GM19023 (cell line): ENCODE measurements at regions not wholly inside any gene's neighbourhood (a gene's known extent, or its start where the extent isn't known, plus 50 kb on each side); places are given as distances from the start of the nearest gene placed in this dataset.
"Not testable (repeated sequence)": the region's sequence is repeated elsewhere in the genome, so short reads cannot be mapped to it uniquely, and the experiment has no call there.

Source experiments
- ATAC-seq: cut with Tn5 transposase; IDR thresholded peaks from one replicate; pipeline ENCODE4 v1.9.1; 2021; ENCODE audit warnings: mild to moderate bottlenecking, moderate library complexity; ENCODE audit not compliant: unreplicated experiment

GRCh38 chr1:102178480-102178879 lies 181.8 kb upstream of the OLFM3 start:
- ATAC-seq = no peak

DNA sequence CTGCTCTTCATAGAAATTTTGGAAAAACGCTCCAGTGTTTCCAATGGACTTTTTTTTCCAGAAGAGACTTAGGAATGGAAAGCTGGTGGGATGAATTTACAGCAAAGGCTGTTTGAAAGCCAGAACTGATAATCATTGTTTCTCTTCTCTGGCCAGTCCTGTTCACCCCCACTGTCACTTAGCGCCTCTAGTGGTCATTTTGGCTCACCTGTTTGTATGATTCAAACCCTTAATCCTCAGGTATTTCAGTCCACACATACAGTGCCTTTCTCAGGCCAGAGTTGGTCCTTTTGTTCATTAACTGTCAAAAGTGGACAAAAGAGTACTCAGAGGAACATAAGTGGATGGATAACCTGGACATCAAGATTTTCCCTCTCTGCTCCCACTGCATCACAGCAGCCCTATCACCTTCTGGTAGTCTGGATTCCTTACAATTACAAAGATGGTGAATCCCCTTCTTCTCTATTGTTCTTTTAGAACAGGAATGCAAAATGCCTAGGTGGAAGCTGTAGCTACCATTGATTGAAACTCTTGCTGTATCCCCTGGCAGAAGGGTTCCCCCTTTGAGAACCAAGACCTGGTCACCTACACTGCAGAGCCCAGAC lies 177.6 kb upstream of the OLFM3 start:
- ATAC-seq = peak; percentile 88

GRCh38 chr1:102172200-102172599 lies 175.5 kb upstream of the OLFM3 start:
- ATAC-seq = no peak

DNA sequence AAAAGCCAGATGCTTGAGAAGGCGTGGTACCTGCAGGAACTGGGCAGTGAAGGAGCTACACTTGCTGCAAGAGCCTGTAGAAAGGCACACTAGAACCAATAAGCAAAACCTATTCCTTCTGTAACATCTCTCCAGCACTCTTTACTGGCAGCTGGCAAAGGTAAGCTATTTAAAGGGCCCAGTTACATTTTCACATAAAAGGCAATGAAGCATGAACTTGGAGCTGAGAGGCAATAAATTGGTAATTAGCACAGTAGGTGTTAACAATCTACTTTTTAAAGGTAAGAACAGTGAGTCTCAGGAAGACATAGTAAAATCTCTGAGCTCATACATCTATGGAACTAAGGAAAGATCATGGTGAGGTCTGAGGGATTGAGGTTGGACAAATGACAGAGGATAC lies 167.1 kb upstream of the OLFM3 start:
- ATAC-seq = no peak

- ATAC-seq = no peak
Observed at GRCh38 chr1:102151242-102151641, 154.5 kb upstream of the OLFM3 start.

DNA sequence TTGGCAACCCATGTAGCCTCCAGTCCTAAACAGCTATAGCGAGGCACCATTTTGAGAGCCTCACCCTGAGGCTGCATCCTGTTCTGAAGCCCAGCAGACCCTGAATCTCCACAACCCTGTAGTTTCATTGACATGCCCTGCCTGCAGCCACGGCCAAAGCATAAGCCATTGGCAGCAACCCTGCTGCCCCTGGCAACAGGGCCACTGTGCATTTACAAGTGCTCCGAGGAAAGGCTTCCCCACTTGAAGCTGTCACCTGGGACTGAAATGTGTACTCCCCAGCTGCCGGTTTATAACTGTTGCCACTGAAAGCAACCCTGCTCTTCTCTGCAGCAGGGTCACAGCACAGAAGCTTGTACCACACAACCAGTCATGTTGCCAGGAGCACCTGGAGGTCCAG lies 124.2 kb upstream of the OLFM3 start:
- no peak for ATAC-seq

GRCh38 chr1:102118150-102118549 lies 121.4 kb upstream of the OLFM3 start:
- no peak for ATAC-seq

- no peak for ATAC-seq
Observed at GRCh38 chr1:102110586-102110985, 113.9 kb upstream of the OLFM3 start.

- ATAC-seq = not testable (repeated sequence)
Observed at GRCh38 chr1:102109493-102109892, 112.8 kb upstream of the OLFM3 start.

GRCh38 chr1:102107441-102107840 lies 110.7 kb upstream of the OLFM3 start:
- ATAC-seq = no peak

- no peak for ATAC-seq
Observed at GRCh38 chr1:102105931-102106550, 109.3 kb upstream of the OLFM3 start.

DNA sequence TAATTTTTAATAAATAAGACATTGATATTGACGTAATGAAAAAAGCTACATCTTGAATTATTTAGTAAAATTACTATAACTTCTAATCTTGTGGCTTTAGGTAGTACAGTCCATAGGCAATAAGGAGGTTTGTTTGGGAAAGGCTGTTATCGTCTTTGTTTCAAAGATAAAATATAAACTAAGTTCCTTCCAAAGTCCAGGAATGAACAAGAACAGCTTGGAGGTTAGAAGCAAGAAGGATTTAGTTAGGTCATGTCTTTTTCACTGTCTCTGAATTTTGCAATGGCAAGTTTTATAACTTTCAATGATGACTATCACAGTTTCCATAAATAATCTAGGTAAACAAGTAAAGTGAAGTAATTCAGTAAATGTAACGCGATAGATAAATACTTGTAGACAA lies 106.9 kb upstream of the OLFM3 start:
- no peak for ATAC-seq

- no peak for ATAC-seq
Observed at GRCh38 chr1:102102276-102102780, 105.6 kb upstream of the OLFM3 start.

- ATAC-seq = no peak
Observed at GRCh38 chr1:102100666-102101065, 103.9 kb upstream of the OLFM3 start.

GRCh38 chr1:102099916-102100315 lies 103.2 kb upstream of the OLFM3 start:
- ATAC-seq = no peak

DNA sequence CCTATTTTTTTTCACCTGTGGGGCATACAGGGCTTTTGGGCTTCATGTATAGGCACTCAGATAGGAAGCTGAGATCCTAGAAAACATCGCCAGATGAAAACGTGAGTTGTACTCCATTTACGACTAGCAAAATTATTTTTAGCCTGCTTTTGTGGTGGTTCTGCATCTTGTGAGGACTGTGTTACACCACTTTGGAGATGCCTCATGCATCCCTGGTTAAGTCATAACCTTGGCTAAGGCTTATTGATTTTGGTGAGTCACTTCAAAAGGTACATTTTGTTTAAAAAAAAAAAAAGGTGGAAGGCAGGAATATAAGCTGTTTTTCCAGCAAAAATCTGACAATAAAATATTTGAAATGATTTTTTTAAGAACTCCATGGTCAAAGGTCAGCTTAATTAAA lies 101.8 kb upstream of the OLFM3 start:
- ATAC-seq = no peak

- no peak for ATAC-seq
Observed at GRCh38 chr1:102098081-102098480, 101.4 kb upstream of the OLFM3 start.

GRCh38 chr1:102097451-102097850 lies 100.7 kb upstream of the OLFM3 start:
- no peak for ATAC-seq

- ATAC-seq = no peak
Observed at GRCh38 chr1:102096162-102096561, 99.4 kb upstream of the OLFM3 start.

DNA sequence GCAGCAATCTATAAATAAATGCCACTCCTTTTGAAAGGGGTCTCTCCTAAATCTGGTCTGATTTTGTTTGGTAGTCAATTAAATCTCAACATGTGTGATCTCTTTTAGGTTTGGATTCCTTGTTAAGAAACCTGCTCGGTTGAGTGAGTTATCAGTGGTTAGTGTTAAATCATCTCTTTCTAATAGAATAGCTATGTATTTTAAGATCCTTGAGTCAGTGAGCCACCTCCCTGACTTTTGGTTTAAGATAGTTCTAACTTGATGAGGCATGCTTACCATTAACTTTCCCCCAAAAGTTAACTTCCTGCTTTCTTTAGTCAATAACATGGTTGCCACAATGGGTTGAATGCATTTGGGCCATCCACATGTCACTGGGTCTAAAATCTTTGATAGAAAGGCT lies 93.1 kb upstream of the OLFM3 start:
- ATAC-seq = no peak

DNA sequence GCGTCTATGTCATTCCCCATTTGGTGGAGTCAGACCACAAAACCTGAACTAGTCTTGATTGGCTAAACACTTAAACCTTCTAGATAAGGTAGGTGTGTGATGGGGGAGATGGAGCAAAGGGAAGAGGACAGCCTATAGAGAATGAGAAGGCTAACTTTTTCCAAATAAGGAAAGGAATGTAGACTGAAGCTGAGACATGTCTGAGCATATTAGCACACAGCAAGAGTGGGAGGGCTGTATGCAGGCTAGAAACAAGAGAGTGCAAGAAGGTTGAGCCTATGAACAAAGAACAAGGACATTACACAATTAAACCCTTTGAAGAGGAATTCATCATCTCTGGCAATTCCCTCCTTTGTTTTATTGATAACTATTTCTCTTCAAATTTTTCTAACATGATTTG lies 89.2 kb upstream of the OLFM3 start:
- no peak for ATAC-seq

GRCh38 chr1:102084771-102085535 lies 88.2 kb upstream of the OLFM3 start:
- ATAC-seq = no peak
